Type B pancreatic cell (in vitro differentiated cells): ENCODE measurements at regions not wholly inside any gene's neighbourhood (a gene's known extent, or its start where the extent isn't known, plus 50 kb on each side); places are given as distances from the start of the nearest gene placed in this dataset.

Source experiments
- DNase-seq: peaks from one replicate; pipeline ENCODE4 v3.0.0; 2021; ENCODE audit warnings: mixed read lengths; ENCODE audit not compliant: unreplicated experiment; ENCODE audit errors: extremely low spot score
- H3K27ac Mint-ChIP-seq: 2 replicates; pipeline ENCODE4 v1.8.0; 2021; ENCODE audit warnings: mild to moderate bottlenecking, mixed read lengths
- H3K27me3 Mint-ChIP-seq: 2 replicates; pipeline ENCODE4 v1.8.0; 2021; ENCODE audit warnings: mixed read lengths
- H3K36me3 Mint-ChIP-seq: 2 replicates; pipeline ENCODE4 v1.8.0; 2021; ENCODE audit warnings: mixed read lengths
- H3K4me1 Mint-ChIP-seq: one replicate; pipeline ENCODE4 v1.8.0; 2021; ENCODE audit warnings: mixed read lengths; ENCODE audit not compliant: unreplicated experiment
- H3K4me3 Mint-ChIP-seq: 2 replicates; pipeline ENCODE4 v1.8.0; 2021; ENCODE audit warnings: mild to moderate bottlenecking, mixed read lengths
- H3K9me3 Mint-ChIP-seq: 2 replicates; pipeline ENCODE4 v1.8.0; 2021; ENCODE audit warnings: mixed read lengths
- CTCF ChIP-seq: fragments of 200-600 bp; sonication (generic); conservative IDR thresholded peaks from 2 replicates; pipeline ENCODE4 v1.5.0; 2021; ENCODE audit warnings: antibody characterized with exemption, mild to moderate bottlenecking

DNA sequence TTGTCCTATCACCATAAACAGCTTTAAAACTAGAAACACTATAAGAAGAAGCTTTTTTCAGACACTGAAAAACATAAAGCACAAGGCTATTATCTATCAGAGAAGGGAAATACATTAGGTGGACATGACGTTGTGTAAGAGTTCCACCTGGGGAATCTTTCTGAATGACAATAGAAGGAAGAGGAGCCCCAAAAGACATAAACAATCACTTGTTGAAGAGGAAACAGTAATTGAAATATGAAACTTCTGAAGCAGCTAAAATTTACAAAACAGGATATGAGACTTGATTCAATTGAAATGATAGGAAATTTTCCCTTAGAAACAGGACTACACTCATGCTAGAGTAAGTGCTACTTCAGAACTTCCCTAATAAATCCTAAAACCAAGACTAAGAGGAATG lies 933.6 kb downstream of the EFNA5 start:
- TF ChIP-seq CTCF: no peak
- H3K27ac Mint-ChIP-seq: no peak overlapping the region
- H3K27me3 Mint-ChIP-seq: no peaks in the 10 kb centered on the region
- H3K4me3 Mint-ChIP-seq: no peak overlapping the region
- peaks cover 6% of the 10 kb centered on the region for H3K4me1 Mint-ChIP-seq
- DNase-seq: no peak
- peaks cover 7% of the 10 kb centered on the region for H3K9me3 Mint-ChIP-seq
- H3K36me3 Mint-ChIP-seq: no peaks in the 10 kb centered on the region

GRCh38 chr5:106732624-106733023 lies 938.1 kb downstream of the EFNA5 start:
- peaks cover 9% of the 10 kb centered on the region for H3K9me3 Mint-ChIP-seq
- TF ChIP-seq CTCF: no peak
- no peak for DNase-seq
- no peaks in the 10 kb centered on the region for H3K36me3 Mint-ChIP-seq
- no peaks in the 10 kb centered on the region for H3K27me3 Mint-ChIP-seq
- peaks cover 5% of the 10 kb centered on the region for H3K4me1 Mint-ChIP-seq
- no peak overlapping the region for H3K4me3 Mint-ChIP-seq
- no peak overlapping the region for H3K27ac Mint-ChIP-seq

- Mint-ChIP-seq H3K36me3 (no peaks in the 10 kb centered on the region), H3K27ac (no peak overlapping the region), H3K4me1 (no peaks in the 10 kb centered on the region), H3K27me3 (no peaks in the 10 kb centered on the region), H3K9me3 (peaks cover 9% of the 10 kb centered on the region), H3K4me3 (no peak overlapping the region)
- DNase-seq: no peak
- TF ChIP-seq CTCF: no peak
These were observed 939.8 kb downstream of the EFNA5 start for GRCh38 chr5:106730912-106731311.

DNA sequence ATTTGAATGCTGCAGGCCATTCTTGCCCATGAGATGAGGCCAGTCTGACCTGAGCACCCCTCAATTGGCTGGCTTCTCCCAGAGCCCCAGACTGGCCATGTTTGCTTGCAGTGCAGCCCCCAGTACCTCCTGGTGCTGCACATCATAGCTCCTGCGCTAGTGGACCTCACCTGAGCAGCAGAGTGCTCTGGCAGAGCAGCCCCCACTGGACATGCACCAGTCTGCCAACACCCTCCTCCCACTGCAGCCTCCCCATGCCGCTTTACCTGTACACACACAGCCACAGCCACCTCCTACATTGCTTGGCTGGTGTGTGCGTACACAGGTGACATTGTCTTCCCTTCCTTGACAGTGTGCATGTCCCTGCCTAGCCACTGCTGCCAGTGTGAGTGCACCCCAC lies 940.2 kb downstream of the EFNA5 start:
- H3K4me1 Mint-ChIP-seq: no peaks in the 10 kb centered on the region
- H3K9me3 Mint-ChIP-seq: peaks cover 9% of the 10 kb centered on the region
- TF ChIP-seq CTCF: no peak
- DNase-seq: no peak
- no peaks in the 10 kb centered on the region for H3K36me3 Mint-ChIP-seq
- H3K27ac Mint-ChIP-seq: no peak overlapping the region
- no peaks in the 10 kb centered on the region for H3K27me3 Mint-ChIP-seq
- H3K4me3 Mint-ChIP-seq: no peak overlapping the region

- Mint-ChIP-seq H3K27ac (no peak overlapping the region), H3K9me3 (peaks cover 9% of the 10 kb centered on the region), H3K36me3 (no peaks in the 10 kb centered on the region), H3K27me3 (no peaks in the 10 kb centered on the region), H3K4me1 (no peaks in the 10 kb centered on the region), H3K4me3 (no peak overlapping the region)
- no peak for TF ChIP-seq CTCF
- no peak for DNase-seq
These were observed 942.5 kb downstream of the EFNA5 start for GRCh38 chr5:106728208-106728607.

DNA sequence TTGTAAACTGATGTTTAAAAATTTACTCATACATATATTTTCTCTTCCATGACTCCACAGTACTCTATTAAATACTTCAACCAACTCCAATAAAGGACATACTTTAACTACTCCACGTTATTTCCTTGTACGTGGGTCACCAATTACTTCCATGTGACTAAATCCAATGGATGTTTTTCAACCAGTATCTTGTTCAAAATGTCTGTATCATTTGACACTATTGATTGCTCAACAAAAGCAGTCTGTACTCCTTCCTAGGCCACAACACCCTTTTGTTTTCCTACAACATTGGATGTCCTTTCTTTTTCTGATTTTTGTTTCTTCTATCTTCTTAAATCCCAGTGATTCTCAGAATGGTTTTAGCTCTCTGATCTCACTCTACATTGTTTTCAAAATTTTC lies 943.7 kb downstream of the EFNA5 start:
- H3K9me3 Mint-ChIP-seq: peaks cover 2% of the 10 kb centered on the region
- TF ChIP-seq CTCF: no peak
- H3K27me3 Mint-ChIP-seq: no peaks in the 10 kb centered on the region
- H3K27ac Mint-ChIP-seq: no peak overlapping the region
- H3K4me1 Mint-ChIP-seq: no peaks in the 10 kb centered on the region
- H3K4me3 Mint-ChIP-seq: no peak overlapping the region
- no peak for DNase-seq
- H3K36me3 Mint-ChIP-seq: no peaks in the 10 kb centered on the region
